GM12878 (cell line): ENCODE measurements at regions not wholly inside any gene's neighbourhood (a gene's known extent, or its start where the extent isn't known, plus 50 kb on each side); places are given as distances from the start of the nearest gene placed in this dataset.

Experiments
- JUND ChIP-seq: IDR thresholded peaks from 2 replicates; pipeline ENCODE4 v1.6.1; 2012; ENCODE audit warnings: low read depth, mild to moderate bottlenecking, low read length, improper control_type of control experiment, moderate library complexity
- RUNX3 ChIP-seq: IDR thresholded peaks from 2 replicates; pipeline ENCODE4 v1.6.1; 2012; ENCODE audit warnings: low read length, inconsistent platforms
- TF ChIP-seq, protein P1 (sequence below), 3 experiments: IDR thresholded peaks in 2 of 3; conservative IDR thresholded peaks in 1 of 3; 2 replicates each; pipeline ENCODE4 v1.5.1; 2011; ENCODE audit warnings: low read depth in 3 of 3, low read length in 3 of 3, mild to moderate bottlenecking in 3 of 3, control low read depth in 2 of 3, moderate library complexity in 2 of 3, inconsistent platforms in 1 of 3, mixed read lengths in 1 of 3; ENCODE audit not compliant: control insufficient read depth in 2 of 3, insufficient read depth in 1 of 3; ENCODE audit errors: extremely low read depth in 1 of 3

DNA sequence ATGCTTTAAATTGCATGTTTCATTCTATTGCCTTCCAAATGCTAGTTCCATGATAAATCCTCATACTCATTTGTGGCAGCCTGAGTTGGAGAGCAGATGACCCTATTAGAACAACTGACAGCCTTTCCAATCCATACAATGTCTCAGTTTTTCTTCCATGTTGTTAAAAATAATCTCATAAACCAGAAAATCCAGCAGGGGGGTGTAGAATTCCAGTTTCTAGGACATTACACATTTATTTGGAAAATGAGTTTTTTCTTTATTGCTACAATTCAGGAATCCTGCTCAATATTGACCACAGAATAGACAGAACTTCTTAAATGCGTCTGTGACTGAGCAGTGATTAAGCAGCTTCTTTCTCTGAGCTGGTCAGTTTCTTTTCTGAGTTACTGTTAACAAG lies 174.2 kb upstream of the ATP10A start:
- TF ChIP-seq, protein P1, sequence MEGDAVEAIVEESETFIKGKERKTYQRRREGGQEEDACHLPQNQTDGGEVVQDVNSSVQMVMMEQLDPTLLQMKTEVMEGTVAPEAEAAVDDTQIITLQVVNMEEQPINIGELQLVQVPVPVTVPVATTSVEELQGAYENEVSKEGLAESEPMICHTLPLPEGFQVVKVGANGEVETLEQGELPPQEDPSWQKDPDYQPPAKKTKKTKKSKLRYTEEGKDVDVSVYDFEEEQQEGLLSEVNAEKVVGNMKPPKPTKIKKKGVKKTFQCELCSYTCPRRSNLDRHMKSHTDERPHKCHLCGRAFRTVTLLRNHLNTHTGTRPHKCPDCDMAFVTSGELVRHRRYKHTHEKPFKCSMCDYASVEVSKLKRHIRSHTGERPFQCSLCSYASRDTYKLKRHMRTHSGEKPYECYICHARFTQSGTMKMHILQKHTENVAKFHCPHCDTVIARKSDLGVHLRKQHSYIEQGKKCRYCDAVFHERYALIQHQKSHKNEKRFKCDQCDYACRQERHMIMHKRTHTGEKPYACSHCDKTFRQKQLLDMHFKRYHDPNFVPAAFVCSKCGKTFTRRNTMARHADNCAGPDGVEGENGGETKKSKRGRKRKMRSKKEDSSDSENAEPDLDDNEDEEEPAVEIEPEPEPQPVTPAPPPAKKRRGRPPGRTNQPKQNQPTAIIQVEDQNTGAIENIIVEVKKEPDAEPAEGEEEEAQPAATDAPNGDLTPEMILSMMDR (IDR thresholded peaks at IDR 0.05 in 2 of 3, conservative IDR thresholded peaks at IDR 0.05 in 1 of 3; ENCODE audit: control insufficient read depth in 2 of 3, extremely low read depth in 1 of 3, insufficient read depth in 1 of 3, low read depth in 3 of 3, low read length in 3 of 3): no peak
- no peak for TF ChIP-seq JUND
- no peak for TF ChIP-seq RUNX3
